Cardiac muscle cell (in vitro differentiated cells and primary cell): ENCODE measurements at regions not wholly inside any gene's neighbourhood (a gene's known extent, or its start where the extent isn't known, plus 50 kb on each side); places are given as distances from the start of the nearest gene placed in this dataset.
"Not testable (repeated sequence)": the region's sequence is repeated elsewhere in the genome, so short reads cannot be mapped to it uniquely, and the experiment has no call there.

Experiments used
- DNase-seq, 2 donors: peaks; one replicate each; pipeline versions ENCODE4 v3.0.0 to v3.0.0-alpha.2; 2010 to 2017; ENCODE audit warnings: low read depth in 1 of 2, low spot score in 1 of 2
- H3K27ac ChIP-seq: fragments of 200-600 bp; sonication (generic); 2 replicates; pipeline ENCODE4 v1.5.1; 2016
- H3K27me3 ChIP-seq: fragments of 200-600 bp; sonication (generic); 2 replicates; pipeline ENCODE4 v1.6.0; 2016; ENCODE audit warnings: control low read depth
- H3K36me3 ChIP-seq: fragments of 200-600 bp; sonication (generic); 2 replicates; pipeline ENCODE4 v1.5.1; 2016; ENCODE audit warnings: control low read depth
- H3K4me1 ChIP-seq: fragments of 200-600 bp; sonication (generic); 2 replicates; pipeline ENCODE4 v1.8.1; 2017; ENCODE audit warnings: low read depth, mild to moderate bottlenecking, mixed run types
- H3K4me3 ChIP-seq: fragments of 200-600 bp; sonication (generic); 2 replicates; pipeline ENCODE4 v1.5.1; 2016; ENCODE audit warnings: mild to moderate bottlenecking
- H3K9me3 ChIP-seq: fragments of 200-600 bp; sonication (generic); 2 replicates; pipeline ENCODE4 v1.5.1; 2017; ENCODE audit warnings: low read depth, mild to moderate bottlenecking, control low read depth
- CTCF ChIP-seq: IDR thresholded peaks from 2 replicates; pipeline ENCODE4 v1.5.1; 2012; ENCODE audit warnings: low read depth, mild to moderate bottlenecking, low read length

DNA sequence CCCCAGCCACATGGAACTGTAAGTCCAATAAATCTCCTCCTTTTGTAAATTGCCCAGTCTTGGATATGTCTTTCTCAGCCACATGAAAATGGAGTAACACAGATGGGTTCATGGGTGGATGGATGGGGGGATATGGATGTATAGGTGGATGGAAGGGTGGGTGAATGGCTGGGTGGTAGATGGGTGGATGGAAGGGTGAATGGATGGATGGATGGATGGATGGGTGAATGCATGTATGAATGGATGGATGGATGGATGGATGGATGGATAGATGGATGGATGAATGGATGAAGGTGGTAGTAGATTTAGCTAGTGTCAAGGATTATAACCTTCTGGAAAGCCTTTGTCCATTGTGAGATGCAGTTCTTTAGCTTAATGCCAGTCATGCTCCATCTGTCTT is 146.1 kb upstream of the ATP2B2 start:
- Histone ChIP-seq H3K27ac (no peak overlapping the region), H3K36me3 (no peaks in the 10 kb centered on the region)

GRCh38 chr3:10653241-10653640 is 147.9 kb upstream of the ATP2B2 start:
- Histone ChIP-seq H3K36me3 (no peaks in the 10 kb centered on the region), H3K4me3 (no peak overlapping the region), H3K27ac (no peak overlapping the region), H3K9me3 (no peaks in the 10 kb centered on the region), H3K4me1 (no peaks in the 10 kb centered on the region), H3K27me3 (no peaks in the 10 kb centered on the region)
- no peak for DNase-seq
- no peak for TF ChIP-seq CTCF

More for the DNA sequence above, 146.1 kb upstream of the ATP2B2 start:
- TF ChIP-seq CTCF = no peak
- H3K4me3 ChIP-seq = no peak overlapping the region
- no peaks in the 10 kb centered on the region for H3K4me1 ChIP-seq
- no peak for DNase-seq
- H3K9me3 ChIP-seq = no peaks in the 10 kb centered on the region
- H3K27me3 ChIP-seq = peaks cover 6% of the 10 kb centered on the region

GRCh38 chr3:10653866-10654611 is 148.7 kb upstream of the ATP2B2 start:
- H3K9me3 ChIP-seq = no peaks in the 10 kb centered on the region
- no peaks in the 10 kb centered on the region for H3K36me3 ChIP-seq
- H3K27me3 ChIP-seq = no peaks in the 10 kb centered on the region
- no peak overlapping the region for H3K4me3 ChIP-seq
- H3K27ac ChIP-seq = no peak overlapping the region
- TF ChIP-seq CTCF = no peak
- no peak for DNase-seq
- no peaks in the 10 kb centered on the region for H3K4me1 ChIP-seq

- H3K4me3 ChIP-seq = no peak overlapping the region
- DNase-seq = no peak
- no peaks in the 10 kb centered on the region for H3K9me3 ChIP-seq
- H3K36me3 ChIP-seq = no peaks in the 10 kb centered on the region
- no peaks in the 10 kb centered on the region for H3K27me3 ChIP-seq
- H3K4me1 ChIP-seq = no peaks in the 10 kb centered on the region
- no peak for TF ChIP-seq CTCF
- no peak overlapping the region for H3K27ac ChIP-seq
Observed at GRCh38 chr3:10655105-10655504, 149.7 kb upstream of the ATP2B2 start.

- not testable (repeated sequence) for DNase-seq, H3K27ac ChIP-seq, H3K27me3 ChIP-seq
Observed at GRCh38 chr3:10657339-10657738, 152.0 kb upstream of the ATP2B2 start.

GRCh38 chr3:10665592-10665991 is 150.4 kb upstream of the SLC6A11 start:
- H3K27me3 ChIP-seq = peaks cover 10% of the 10 kb centered on the region
- H3K36me3 ChIP-seq = no peaks in the 10 kb centered on the region
- TF ChIP-seq CTCF = no peak
- H3K4me3 ChIP-seq = no peak overlapping the region
- no peak for DNase-seq
- H3K9me3 ChIP-seq = no peaks in the 10 kb centered on the region
- no peaks in the 10 kb centered on the region for H3K4me1 ChIP-seq
- H3K27ac ChIP-seq = no peak overlapping the region

More at GRCh38 chr3:10657339-10657738, 152.0 kb upstream of the ATP2B2 start:
- not testable (repeated sequence) for H3K9me3 ChIP-seq, H3K4me3 ChIP-seq, H3K36me3 ChIP-seq, H3K4me1 ChIP-seq
